RWPE2 (cell line): ENCODE measurements at regions not wholly inside any gene's neighbourhood (a gene's known extent, or its start where the extent isn't known, plus 50 kb on each side); places are given as distances from the start of the nearest gene placed in this dataset.

Experiments used
- ATAC-seq: fragments of 200-7000 bp; cut with Tn5 transposase; 3 replicates; pipeline ENCODE4 v1.9.1; 2021; ENCODE audit warnings: low read depth
- DNase-seq: peaks from one replicate; pipeline ENCODE4 v3.0.0-alpha.2; 2020; ENCODE audit warnings: low spot score
- H3K27ac ChIP-seq: fragments of 450-650 bp; 2 replicates; pipeline ENCODE4 v1.5.1; 2017; ENCODE audit warnings: mild to moderate bottlenecking; ENCODE audit not compliant: poor library complexity, severe bottlenecking
- H3K27me3 ChIP-seq: fragments of 250-450 bp; sonication (Bioruptor Pico); 2 replicates; pipeline ENCODE4 v1.5.1; 2021; ENCODE audit warnings: mild to moderate bottlenecking, moderate library complexity; ENCODE audit not compliant: insufficient read depth, poor library complexity, severe bottlenecking
- H3K36me3 ChIP-seq: fragments of 250-450 bp; sonication (Bioruptor Pico); 2 replicates; pipeline ENCODE4 v1.5.1; 2020; ENCODE audit warnings: low read depth, mild to moderate bottlenecking, moderate library complexity
- H3K4me1 ChIP-seq: fragments of 250-450 bp; sonication (Bioruptor Pico); 2 replicates; pipeline ENCODE4 v1.5.1; 2021; ENCODE audit warnings: mild to moderate bottlenecking, moderate library complexity; ENCODE audit not compliant: insufficient read depth, poor library complexity, severe bottlenecking
- H3K4me3 ChIP-seq: fragments of 250-450 bp; sonication (Bioruptor Pico); 2 replicates; pipeline ENCODE4 v1.5.1; 2021; ENCODE audit warnings: mild to moderate bottlenecking, moderate library complexity; ENCODE audit not compliant: severe bottlenecking
- H3K9me3 ChIP-seq: fragments of 250-450 bp; sonication (Bioruptor Pico); 2 replicates; pipeline ENCODE4 v1.5.1; 2021; ENCODE audit warnings: mild to moderate bottlenecking, moderate library complexity; ENCODE audit not compliant: severe bottlenecking
- CTCF ChIP-seq: fragments of 450-650 bp; IDR thresholded peaks from one replicate; pipeline ENCODE4 v1.5.1; 2017; ENCODE audit warnings: mild to moderate bottlenecking, moderate library complexity; ENCODE audit not compliant: poor library complexity, severe bottlenecking

GRCh38 chr1:30354410-30354809 lies 369.0 kb downstream of the MATN1 start:
- Histone ChIP-seq H3K27me3 (peaks cover 5% of the 10 kb centered on the region), H3K4me3 (no peak overlapping the region), H3K27ac (no peak overlapping the region), H3K9me3 (no peaks in the 10 kb centered on the region), H3K36me3 (no peaks in the 10 kb centered on the region), H3K4me1 (no peaks in the 10 kb centered on the region)
- ATAC-seq (no peak), DNase-seq (no peak)
- no peak for TF ChIP-seq CTCF

GRCh38 chr1:30353637-30354036 lies 369.7 kb downstream of the MATN1 start:
- Histone ChIP-seq H3K4me3 (no peak overlapping the region), H3K9me3 (no peaks in the 10 kb centered on the region), H3K27ac (no peak overlapping the region), H3K27me3 (peaks cover 7% of the 10 kb centered on the region), H3K4me1 (no peaks in the 10 kb centered on the region), H3K36me3 (no peaks in the 10 kb centered on the region)
- no peak for DNase-seq
- TF ChIP-seq CTCF: peak; percentile 39
- peak; percentile 61; the same call in 2 of the 3 replicates for ATAC-seq

GRCh38 chr1:30348147-30348546 lies 375.2 kb downstream of the MATN1 start:
- H3K4me1 ChIP-seq: no peaks in the 10 kb centered on the region
- H3K27me3 ChIP-seq: peaks cover 37% of the 10 kb centered on the region
- TF ChIP-seq CTCF: no peak
- H3K36me3 ChIP-seq: no peaks in the 10 kb centered on the region
- H3K9me3 ChIP-seq: no peaks in the 10 kb centered on the region
- ATAC-seq (no peak), DNase-seq (no peak)
- no peak overlapping the region for H3K27ac ChIP-seq
- H3K4me3 ChIP-seq: no peak overlapping the region

GRCh38 chr1:30345491-30346130 lies 377.8 kb downstream of the MATN1 start:
- H3K4me3 ChIP-seq: no peak overlapping the region

More at GRCh38 chr1:30345491-30346130, 377.8 kb downstream of the MATN1 start:
- H3K9me3 ChIP-seq: no peaks in the 10 kb centered on the region
- no peak for TF ChIP-seq CTCF
- H3K27ac ChIP-seq: no peak overlapping the region
- H3K36me3 ChIP-seq: no peaks in the 10 kb centered on the region
- DNase-seq (no peak), ATAC-seq (no peak)
- H3K4me1 ChIP-seq: no peaks in the 10 kb centered on the region
- peaks cover 58% of the 10 kb centered on the region for H3K27me3 ChIP-seq
